ENCODE measurements at regions not wholly inside any gene's neighbourhood (a gene's known extent, or its start where the extent isn't known, plus 50 kb on each side); places are given as distances from the start of the nearest gene placed in this dataset.

DNA sequence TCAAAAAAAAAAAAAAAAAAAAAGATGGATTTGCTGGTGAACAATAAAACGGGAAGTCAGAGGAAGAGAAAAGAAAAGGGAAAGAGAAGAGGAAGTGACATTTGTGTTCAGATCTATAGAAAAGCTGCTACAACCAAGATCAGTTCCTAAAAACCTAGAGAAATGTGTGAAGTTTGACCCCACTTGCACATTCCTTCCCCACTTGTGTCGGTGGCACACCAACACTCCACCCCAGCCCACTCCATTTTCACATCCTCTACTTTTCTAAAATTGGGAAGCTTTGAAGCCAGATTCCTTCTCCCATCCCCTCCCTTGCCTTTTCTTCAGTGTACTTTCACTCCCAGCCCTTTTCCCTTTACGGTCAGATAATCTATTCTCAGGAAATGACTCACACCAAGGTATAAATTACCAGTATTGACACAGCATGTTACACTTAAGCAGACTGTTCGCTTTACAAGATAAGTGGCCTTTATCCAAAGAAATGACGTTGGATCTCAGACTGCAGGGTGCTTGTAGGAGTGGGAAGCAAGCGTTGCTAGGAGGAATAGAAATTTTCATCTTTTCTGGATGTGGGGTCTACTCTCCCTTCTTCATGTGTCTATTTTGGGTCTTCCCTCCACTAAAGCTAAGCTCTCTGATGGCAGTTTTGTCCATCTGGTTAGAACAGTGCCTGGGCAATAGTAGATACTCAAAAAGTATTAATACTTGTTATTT, 92.5 kb upstream of the ADGRF1 start (continued):
- TF ChIP-seq, protein P1, sequence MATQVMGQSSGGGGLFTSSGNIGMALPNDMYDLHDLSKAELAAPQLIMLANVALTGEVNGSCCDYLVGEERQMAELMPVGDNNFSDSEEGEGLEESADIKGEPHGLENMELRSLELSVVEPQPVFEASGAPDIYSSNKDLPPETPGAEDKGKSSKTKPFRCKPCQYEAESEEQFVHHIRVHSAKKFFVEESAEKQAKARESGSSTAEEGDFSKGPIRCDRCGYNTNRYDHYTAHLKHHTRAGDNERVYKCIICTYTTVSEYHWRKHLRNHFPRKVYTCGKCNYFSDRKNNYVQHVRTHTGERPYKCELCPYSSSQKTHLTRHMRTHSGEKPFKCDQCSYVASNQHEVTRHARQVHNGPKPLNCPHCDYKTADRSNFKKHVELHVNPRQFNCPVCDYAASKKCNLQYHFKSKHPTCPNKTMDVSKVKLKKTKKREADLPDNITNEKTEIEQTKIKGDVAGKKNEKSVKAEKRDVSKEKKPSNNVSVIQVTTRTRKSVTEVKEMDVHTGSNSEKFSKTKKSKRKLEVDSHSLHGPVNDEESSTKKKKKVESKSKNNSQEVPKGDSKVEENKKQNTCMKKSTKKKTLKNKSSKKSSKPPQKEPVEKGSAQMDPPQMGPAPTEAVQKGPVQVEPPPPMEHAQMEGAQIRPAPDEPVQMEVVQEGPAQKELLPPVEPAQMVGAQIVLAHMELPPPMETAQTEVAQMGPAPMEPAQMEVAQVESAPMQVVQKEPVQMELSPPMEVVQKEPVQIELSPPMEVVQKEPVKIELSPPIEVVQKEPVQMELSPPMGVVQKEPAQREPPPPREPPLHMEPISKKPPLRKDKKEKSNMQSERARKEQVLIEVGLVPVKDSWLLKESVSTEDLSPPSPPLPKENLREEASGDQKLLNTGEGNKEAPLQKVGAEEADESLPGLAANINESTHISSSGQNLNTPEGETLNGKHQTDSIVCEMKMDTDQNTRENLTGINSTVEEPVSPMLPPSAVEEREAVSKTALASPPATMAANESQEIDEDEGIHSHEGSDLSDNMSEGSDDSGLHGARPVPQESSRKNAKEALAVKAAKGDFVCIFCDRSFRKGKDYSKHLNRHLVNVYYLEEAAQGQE (IDR thresholded peaks at IDR 0.05; ENCODE audit: borderline replicate concordance) = peak; percentile 14; the same call in 1 of the 2 replicates
- TF ChIP-seq, protein P1 (CRISPR knock-in tag; IDR thresholded peaks at IDR 0.05; ENCODE audit: low read depth) = no peak
- TF ChIP-seq, protein P2, sequence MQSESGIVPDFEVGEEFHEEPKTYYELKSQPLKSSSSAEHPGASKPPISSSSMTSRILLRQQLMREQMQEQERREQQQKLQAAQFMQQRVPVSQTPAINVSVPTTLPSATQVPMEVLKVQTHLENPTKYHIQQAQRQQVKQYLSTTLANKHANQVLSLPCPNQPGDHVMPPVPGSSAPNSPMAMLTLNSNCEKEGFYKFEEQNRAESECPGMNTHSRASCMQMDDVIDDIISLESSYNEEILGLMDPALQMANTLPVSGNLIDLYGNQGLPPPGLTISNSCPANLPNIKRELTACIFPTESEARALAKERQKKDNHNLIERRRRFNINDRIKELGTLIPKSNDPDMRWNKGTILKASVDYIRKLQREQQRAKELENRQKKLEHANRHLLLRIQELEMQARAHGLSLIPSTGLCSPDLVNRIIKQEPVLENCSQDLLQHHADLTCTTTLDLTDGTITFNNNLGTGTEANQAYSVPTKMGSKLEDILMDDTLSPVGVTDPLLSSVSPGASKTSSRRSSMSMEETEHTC (IDR thresholded peaks at IDR 0.05) = no peak
- TF ChIP-seq, protein P3, sequence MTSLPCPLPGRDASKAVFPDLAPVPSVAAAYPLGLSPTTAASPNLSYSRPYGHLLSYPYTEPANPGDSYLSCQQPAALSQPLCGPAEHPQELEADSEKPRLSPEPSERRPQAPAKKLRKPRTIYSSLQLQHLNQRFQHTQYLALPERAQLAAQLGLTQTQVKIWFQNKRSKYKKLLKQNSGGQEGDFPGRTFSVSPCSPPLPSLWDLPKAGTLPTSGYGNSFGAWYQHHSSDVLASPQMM (CRISPR knock-in tag; IDR thresholded peaks at IDR 0.05) = no peak
- TF ChIP-seq, protein P4, sequence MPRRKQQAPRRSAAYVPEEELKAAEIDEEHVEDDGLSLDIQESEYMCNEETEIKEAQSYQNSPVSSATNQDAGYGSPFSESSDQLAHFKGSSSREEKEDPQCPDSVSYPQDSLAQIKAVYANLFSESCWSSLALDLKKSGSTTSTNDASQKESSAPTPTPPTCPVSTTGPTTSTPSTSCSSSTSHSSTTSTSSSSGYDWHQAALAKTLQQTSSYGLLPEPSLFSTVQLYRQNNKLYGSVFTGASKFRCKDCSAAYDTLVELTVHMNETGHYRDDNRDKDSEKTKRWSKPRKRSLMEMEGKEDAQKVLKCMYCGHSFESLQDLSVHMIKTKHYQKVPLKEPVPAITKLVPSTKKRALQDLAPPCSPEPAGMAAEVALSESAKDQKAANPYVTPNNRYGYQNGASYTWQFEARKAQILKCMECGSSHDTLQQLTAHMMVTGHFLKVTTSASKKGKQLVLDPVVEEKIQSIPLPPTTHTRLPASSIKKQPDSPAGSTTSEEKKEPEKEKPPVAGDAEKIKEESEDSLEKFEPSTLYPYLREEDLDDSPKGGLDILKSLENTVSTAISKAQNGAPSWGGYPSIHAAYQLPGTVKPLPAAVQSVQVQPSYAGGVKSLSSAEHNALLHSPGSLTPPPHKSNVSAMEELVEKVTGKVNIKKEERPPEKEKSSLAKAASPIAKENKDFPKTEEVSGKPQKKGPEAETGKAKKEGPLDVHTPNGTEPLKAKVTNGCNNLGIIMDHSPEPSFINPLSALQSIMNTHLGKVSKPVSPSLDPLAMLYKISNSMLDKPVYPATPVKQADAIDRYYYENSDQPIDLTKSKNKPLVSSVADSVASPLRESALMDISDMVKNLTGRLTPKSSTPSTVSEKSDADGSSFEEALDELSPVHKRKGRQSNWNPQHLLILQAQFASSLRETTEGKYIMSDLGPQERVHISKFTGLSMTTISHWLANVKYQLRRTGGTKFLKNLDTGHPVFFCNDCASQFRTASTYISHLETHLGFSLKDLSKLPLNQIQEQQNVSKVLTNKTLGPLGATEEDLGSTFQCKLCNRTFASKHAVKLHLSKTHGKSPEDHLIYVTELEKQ (CRISPR knock-in tag; IDR thresholded peaks at IDR 0.05) = no peak
- TF ChIP-seq, protein P5, sequence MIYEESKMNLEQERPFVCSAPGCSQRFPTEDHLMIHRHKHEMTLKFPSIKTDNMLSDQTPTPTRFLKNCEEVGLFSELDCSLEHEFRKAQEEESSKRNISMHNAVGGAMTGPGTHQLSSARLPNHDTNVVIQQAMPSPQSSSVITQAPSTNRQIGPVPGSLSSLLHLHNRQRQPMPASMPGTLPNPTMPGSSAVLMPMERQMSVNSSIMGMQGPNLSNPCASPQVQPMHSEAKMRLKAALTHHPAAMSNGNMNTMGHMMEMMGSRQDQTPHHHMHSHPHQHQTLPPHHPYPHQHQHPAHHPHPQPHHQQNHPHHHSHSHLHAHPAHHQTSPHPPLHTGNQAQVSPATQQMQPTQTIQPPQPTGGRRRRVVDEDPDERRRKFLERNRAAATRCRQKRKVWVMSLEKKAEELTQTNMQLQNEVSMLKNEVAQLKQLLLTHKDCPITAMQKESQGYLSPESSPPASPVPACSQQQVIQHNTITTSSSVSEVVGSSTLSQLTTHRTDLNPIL (CRISPR knock-in tag; IDR thresholded peaks at IDR 0.05) = no peak
- TF ChIP-seq, protein P6, sequence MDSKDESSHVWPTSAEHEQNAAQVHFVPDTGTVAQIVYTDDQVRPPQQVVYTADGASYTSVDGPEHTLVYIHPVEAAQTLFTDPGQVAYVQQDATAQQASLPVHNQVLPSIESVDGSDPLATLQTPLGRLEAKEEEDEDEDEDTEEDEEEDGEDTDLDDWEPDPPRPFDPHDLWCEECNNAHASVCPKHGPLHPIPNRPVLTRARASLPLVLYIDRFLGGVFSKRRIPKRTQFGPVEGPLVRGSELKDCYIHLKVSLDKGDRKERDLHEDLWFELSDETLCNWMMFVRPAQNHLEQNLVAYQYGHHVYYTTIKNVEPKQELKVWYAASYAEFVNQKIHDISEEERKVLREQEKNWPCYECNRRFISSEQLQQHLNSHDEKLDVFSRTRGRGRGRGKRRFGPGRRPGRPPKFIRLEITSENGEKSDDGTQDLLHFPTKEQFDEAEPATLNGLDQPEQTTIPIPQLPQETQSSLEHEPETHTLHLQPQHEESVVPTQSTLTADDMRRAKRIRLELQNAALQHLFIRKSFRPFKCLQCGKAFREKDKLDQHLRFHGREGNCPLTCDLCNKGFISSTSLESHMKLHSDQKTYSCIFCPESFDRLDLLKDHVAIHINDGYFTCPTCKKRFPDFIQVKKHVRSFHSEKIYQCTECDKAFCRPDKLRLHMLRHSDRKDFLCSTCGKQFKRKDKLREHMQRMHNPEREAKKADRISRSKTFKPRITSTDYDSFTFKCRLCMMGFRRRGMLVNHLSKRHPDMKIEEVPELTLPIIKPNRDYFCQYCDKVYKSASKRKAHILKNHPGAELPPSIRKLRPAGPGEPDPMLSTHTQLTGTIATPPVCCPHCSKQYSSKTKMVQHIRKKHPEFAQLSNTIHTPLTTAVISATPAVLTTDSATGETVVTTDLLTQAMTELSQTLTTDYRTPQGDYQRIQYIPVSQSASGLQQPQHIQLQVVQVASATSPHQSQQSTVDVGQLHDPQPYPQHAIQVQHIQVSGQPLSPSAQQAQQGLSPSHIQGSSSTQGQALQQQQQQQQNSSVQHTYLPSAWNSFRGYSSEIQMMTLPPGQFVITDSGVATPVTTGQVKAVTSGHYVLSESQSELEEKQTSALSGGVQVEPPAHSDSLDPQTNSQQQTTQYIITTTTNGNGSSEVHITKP (IDR thresholded peaks at IDR 0.05; ENCODE audit: partially characterized antibody) = peak; percentile 65
